Breast epithelium (tissue), 4 donors: ENCODE measurements at regions not wholly inside any gene's neighbourhood (a gene's known extent, or its start where the extent isn't known, plus 50 kb on each side); places are given as distances from the start of the nearest gene placed in this dataset.

Experiments used
- DNase-seq, 2 donors: peaks; one replicate each; pipeline ENCODE4 v3.0.0-alpha.2; 2019; ENCODE audit warnings: low spot score in 2 of 2
- H3K27ac ChIP-seq, 2 donors: fragments of 200-600 bp; sonication (generic) in 1 of 2; one replicate each; pipeline ENCODE4 v1.5.1; 2016 to 2019; ENCODE audit warnings: mild to moderate bottlenecking in 1 of 2
- H3K27me3 ChIP-seq, 2 donors: fragments of 200-600 bp; sonication (generic) in 1 of 2; one replicate each; pipeline versions ENCODE4 v1.5.1 to v1.6.0; 2017 to 2019; ENCODE audit warnings: control low read depth in 1 of 2, mild to moderate bottlenecking in 1 of 2
- H3K36me3 ChIP-seq: fragments of 200-600 bp; one replicate; pipeline ENCODE4 v1.5.1; 2019
- H3K4me1 ChIP-seq, 2 donors: fragments of 200-600 bp; sonication (generic); one replicate each; pipeline ENCODE4 v1.5.1; 2016 to 2019; ENCODE audit warnings: control low read depth in 1 of 2
- H3K4me3 ChIP-seq, 3 donors: fragments of 200-600 bp; sonication (generic); 1 replicate in 2 of 3; 2 replicates in 1 of 3; pipeline ENCODE4 v1.5.1; 2016 to 2019; ENCODE audit warnings: mild to moderate bottlenecking in 3 of 3, moderate library complexity in 2 of 3
- H3K9me3 ChIP-seq, 2 donors: fragments of 200-600 bp; sonication (generic) in 1 of 2; one replicate each; pipeline ENCODE4 v1.5.1; 2016 to 2019; ENCODE audit warnings: control low read depth in 1 of 2
- POLR2A ChIP-seq: fragments of 450-650 bp; IDR thresholded peaks from one replicate; pipeline ENCODE4 v1.6.1; 2016; ENCODE audit warnings: antibody characterized with exemption, mild to moderate bottlenecking, moderate library complexity
- POLR2AphosphoS5 ChIP-seq, 3 donors: sonication (generic); formaldehyde crosslinking; IDR thresholded peaks; one replicate each; pipeline ENCODE4 v1.6.1; 2017; ENCODE audit warnings: antibody characterized with exemption in 3 of 3
- intact Hi-C: fragments of 100-400 bp; cut with DNase I; formaldehyde crosslinking; loops from one replicate; pipeline ENCODE4 v1.15.1; 2023; ENCODE audit warnings: low total_unique reads
- TF ChIP-seq, protein P1 (sequence below), 3 donors: fragments of 450-650 bp; IDR thresholded peaks; one replicate each; pipeline ENCODE4 v1.5.1; 2016 to 2017; ENCODE audit warnings: antibody characterized with exemption in 3 of 3, mild to moderate bottlenecking in 3 of 3, moderate library complexity in 3 of 3

DNA sequence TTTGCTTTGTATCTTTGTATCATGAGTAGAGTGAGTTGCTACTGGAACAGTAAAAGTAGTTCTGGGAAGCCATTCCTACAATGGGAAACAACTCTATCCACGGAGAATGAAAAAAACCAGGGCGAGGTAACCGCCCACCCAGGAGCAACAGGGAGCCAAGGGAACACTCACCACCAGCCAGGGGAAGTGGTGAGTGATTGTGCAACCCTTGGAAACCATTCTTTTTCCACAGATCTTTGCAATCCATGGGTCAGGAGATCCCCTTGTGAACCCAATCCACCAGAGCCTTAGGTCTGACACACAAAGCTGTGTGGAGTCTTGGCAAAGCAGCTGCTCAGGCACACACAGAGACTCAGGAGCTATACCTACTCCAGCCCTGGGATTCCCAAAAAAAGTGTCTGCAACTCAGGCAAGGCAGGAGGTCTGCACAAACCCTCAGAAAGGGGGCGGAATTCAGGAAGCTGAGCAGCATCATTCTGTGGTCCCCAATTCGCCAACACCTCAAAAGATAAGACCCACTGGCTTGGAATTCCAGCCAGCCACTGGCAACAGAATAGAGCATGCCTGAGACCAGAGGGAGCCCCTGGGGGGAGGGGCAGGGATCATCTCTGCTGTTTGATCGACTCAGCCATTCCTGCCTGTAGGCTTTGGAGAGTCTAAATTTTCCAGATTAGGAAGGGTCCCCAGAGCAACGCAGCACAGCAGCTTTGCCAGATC lies 52.1 kb upstream of the PPFIA2 start:
- no peak overlapping the region for H3K4me3 ChIP-seq
- TF ChIP-seq, protein P1, sequence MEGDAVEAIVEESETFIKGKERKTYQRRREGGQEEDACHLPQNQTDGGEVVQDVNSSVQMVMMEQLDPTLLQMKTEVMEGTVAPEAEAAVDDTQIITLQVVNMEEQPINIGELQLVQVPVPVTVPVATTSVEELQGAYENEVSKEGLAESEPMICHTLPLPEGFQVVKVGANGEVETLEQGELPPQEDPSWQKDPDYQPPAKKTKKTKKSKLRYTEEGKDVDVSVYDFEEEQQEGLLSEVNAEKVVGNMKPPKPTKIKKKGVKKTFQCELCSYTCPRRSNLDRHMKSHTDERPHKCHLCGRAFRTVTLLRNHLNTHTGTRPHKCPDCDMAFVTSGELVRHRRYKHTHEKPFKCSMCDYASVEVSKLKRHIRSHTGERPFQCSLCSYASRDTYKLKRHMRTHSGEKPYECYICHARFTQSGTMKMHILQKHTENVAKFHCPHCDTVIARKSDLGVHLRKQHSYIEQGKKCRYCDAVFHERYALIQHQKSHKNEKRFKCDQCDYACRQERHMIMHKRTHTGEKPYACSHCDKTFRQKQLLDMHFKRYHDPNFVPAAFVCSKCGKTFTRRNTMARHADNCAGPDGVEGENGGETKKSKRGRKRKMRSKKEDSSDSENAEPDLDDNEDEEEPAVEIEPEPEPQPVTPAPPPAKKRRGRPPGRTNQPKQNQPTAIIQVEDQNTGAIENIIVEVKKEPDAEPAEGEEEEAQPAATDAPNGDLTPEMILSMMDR (IDR thresholded peaks at IDR 0.05), result no peak
- no peak for TF ChIP-seq POLR2AphosphoS5 (IDR thresholded peaks at IDR 0.05)
- TF ChIP-seq POLR2A, result no peak
- no peak for DNase-seq
- no peak overlapping the region for H3K27ac ChIP-seq
- intact Hi-C loops, result no loop called here
- no peaks in the 10 kb centered on the region for H3K36me3 ChIP-seq
- no peaks in the 10 kb centered on the region for H3K9me3 ChIP-seq
- no peaks in the 10 kb centered on the region for H3K27me3 ChIP-seq
- no peaks in the 10 kb centered on the region for H3K4me1 ChIP-seq

DNA sequence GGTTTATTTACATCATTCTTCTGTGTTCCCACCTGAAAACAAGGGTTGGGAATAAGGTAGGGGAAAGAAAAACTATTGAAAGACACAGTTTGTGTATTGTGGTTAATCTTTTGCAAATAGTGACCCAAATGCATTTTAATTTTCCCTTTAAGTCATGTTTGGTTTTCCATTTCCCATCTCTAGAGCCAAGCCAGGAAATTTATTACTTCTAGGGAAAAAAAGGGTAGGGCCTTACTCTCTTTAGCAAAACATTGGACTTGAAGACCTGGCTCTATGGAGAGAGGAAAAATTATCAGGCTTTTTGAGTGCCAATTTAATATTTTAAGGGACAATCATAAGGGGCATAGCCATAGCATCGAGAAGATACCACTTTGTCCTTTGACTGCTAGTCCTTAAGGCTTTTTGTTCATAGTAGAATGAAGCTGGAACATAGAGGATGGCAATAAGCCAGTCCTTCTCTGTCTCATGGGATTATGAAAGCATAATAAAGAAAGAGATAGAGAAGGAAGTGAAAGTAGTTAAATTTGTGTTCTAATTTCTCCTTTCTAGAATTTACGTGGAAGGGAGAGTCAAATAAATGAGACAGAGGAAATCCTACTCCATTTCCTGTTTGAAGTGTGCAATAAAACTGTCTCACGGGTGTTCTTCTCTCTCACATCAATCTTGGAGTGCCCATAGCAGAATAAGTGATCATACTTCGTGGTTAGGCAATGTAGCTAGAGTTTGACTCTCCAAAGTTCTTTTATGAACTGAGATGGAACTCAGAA lies 50.9 kb upstream of the PPFIA2 start:
- intact Hi-C loops, result loop anchor here (5.0 kb wide), 1 partner anchor 538 kb away; no protein-coding TSS in a partner anchor
- no peak for DNase-seq
- H3K9me3 ChIP-seq, result no peaks in the 10 kb centered on the region
- H3K4me3 ChIP-seq, result no peak overlapping the region
- no peaks in the 10 kb centered on the region for H3K36me3 ChIP-seq
- H3K27ac ChIP-seq, result peak overlapping the region in 1 of 2 donors; percentile 9
- H3K4me1 ChIP-seq, result no peaks in the 10 kb centered on the region
- no peak for TF ChIP-seq POLR2A
- no peak for TF ChIP-seq POLR2AphosphoS5 (IDR thresholded peaks at IDR 0.05)
- no peaks in the 10 kb centered on the region for H3K27me3 ChIP-seq

DNA sequence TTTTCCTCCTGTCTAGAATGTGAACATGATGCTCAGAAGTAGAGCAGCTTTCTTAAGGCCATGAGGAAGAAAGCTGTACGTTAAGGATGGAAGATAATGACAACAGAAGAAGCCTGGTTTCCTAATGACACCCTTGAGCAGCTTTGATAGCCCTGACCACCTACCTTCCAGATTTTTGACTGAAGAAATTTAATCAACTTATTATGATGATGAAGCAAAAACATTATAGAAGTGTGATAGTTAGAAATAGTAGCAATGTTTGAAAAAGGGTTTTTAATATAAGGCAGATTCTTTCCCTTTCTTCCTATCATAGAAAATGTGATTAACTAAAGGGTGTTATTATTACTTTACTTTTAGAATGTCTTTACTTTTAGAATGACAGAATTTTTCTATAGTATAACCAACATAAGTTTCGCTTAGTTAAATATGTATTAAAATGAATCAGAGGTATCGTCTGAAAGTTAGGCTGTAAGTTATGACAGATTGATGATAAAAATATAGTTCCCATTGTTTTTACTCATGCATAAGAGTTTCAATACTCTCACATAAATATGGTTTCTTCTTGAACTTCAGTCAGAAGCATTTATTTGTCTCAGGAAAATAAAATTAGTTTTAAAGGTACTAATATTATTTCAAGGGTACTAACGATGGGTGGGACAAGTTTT lies 50.1 kb upstream of the PPFIA2 start:
- TF ChIP-seq POLR2A (no peak), POLR2AphosphoS5 (IDR thresholded peaks at IDR 0.05) (no peak)
- TF ChIP-seq, protein P1 (IDR thresholded peaks at IDR 0.05), result no peak
- no peak overlapping the region for H3K27ac ChIP-seq

More for the DNA sequence above, 50.1 kb upstream of the PPFIA2 start:
- no peak for DNase-seq
- no peaks in the 10 kb centered on the region for H3K27me3 ChIP-seq
- no peaks in the 10 kb centered on the region for H3K9me3 ChIP-seq
- H3K4me1 ChIP-seq, result no peaks in the 10 kb centered on the region
- H3K36me3 ChIP-seq, result no peaks in the 10 kb centered on the region
- H3K4me3 ChIP-seq, result no peak overlapping the region
- intact Hi-C loops, result loop anchor here (5.0 kb wide), 1 partner anchor 537 kb away; no protein-coding TSS in a partner anchor
